NCI-H2196 (cell line): ENCODE measurements at regions not wholly inside any gene's neighbourhood (a gene's known extent, or its start where the extent isn't known, plus 50 kb on each side); places are given as distances from the start of the nearest gene placed in this dataset.

Source experiments
- DNase-seq: peaks from one replicate; lab custom pipeline; 2025; ENCODE audit not compliant: unreplicated experiment; lab: John Stamatoyannopoulos, UW

GRCh38 chr1:220366269-220366668, 94.0 kb upstream of the RAB3GAP2 start:
- no peak for DNase-seq

GRCh38 chr1:220363196-220363837, 91.1 kb upstream of the RAB3GAP2 start:
- DNase-seq = no peak

- no peak for DNase-seq
Measured at GRCh38 chr1:220356981-220357850, 85.0 kb upstream of the RAB3GAP2 start.

DNA sequence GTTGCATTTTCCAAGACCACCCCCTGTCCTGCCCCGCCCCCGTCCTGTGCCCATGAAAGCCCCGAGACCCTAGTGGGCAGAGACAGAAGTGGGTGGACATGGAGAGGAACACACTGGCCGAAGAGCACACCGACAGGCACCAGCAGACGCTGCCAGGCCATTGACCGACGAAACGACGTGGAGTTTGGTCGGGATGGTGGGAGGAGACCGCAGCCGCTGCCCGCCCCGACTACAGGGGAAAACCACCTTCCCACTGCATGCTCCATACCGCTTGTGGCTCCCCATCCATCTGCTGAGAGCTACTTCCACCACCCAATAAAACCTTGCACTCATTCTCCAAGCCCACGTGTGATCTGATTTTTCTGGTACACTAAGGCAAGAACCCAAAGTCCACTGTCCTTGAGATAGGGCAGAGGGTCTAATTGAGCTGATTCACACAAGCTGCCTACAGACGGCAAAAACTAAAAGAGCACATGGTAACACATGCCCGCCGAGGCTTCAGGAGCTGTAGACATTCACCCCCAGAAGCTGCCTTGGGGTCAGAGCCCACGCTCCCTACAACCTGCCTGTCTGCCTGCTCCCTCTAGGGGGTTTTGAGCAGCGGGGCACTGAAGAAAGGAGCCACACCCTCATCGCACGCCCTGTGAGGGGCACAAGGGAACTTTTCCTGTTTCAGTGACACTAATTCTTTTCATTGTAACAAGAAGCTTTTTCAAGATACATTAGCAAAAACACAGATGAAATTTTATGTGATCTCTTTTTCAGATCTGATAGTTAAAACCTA, 81.2 kb upstream of the RAB3GAP2 start:
- DNase-seq = no peak

- no peak for DNase-seq
Measured at GRCh38 chr1:220348211-220348610, 76.0 kb upstream of the RAB3GAP2 start.

DNA sequence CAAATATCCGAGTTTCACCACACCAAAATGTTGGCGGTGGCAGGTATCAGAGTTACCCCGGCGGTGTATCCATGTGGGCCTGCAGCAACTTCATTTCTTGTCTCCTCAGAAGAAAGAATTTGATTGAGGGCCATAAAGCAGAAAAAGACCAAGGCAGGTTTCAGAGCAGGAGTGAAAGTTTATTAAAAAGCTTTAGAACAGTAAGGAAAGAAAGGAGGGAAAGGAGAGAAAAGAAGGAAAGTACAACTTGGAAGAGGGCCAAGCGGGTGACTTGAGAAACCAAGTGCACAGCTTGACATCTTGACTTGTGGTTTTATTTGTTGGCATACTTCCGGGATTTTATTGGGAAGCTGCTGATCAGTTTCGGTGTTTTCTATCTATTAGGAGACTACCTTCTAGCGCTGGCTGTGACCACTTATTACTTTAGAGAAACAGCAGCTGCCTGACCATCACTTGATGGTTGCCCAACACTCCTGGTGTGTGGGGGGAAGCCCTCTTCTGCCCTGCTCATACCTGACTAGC, 75.5 kb upstream of the RAB3GAP2 start:
- DNase-seq = no peak

DNA sequence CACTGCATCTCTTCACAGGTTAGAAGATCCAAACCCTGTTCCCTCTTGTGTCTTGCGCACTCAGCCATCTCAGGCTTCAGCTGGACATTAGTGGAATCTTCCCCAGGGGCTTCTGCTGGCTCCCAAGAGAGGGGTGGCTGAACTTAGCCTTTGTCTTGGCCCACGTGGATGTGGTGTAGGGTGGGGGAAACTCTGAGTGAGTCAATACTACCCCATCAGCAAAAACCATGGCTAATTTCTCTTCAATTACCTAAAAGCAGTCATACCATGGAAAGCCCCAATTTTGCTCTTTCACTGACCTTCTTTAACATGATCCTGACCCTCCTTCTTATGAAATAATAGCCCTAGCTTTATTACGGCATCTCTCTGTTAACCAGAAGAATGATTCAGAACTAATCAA, 72.5 kb upstream of the RAB3GAP2 start:
- no peak for DNase-seq

DNA sequence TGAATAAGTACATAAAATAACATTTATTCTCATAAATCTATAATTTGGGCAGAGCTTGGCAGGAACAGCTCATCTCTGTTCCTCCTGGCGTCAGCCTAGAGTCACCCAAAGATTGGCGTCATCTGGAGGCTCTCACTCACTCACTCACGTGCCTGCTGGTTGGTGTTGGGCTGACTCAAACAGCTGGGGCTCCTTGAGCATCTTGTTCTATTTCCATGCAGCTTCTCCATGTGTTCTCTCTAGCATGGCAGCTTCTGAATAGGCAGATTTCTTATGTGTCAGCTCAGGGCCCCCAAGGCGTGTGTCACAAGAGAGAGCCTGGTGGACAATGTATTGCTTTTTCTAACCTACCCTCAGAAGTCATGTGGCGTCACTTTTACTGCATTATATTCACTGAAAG, 70.6 kb upstream of the RAB3GAP2 start:
- DNase-seq = no peak

GRCh38 chr1:220341126-220341525, 68.9 kb upstream of the RAB3GAP2 start:
- DNase-seq = no peak

DNA sequence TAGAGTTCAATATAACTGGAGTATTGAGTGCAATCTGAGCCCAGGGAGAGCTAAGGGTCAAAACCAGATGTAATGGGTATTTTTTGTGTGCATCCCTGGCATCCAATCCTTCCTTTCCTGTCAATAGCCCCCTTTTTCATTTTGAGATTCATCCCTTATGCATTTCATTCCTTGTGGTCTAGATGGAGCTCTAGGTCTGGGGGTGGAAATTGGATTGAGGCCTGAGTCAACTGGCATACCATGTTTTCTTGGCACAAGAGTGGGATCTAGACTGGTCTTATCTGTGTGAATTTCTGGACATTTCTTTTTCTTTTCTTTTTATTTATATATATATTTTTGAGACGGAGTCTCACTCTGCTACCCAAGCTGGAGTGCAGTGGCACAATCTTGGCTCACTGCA, 67.3 kb upstream of the RAB3GAP2 start:
- DNase-seq = no peak

GRCh38 chr1:220338759-220339158, 66.5 kb upstream of the RAB3GAP2 start:
- DNase-seq = no peak

DNA sequence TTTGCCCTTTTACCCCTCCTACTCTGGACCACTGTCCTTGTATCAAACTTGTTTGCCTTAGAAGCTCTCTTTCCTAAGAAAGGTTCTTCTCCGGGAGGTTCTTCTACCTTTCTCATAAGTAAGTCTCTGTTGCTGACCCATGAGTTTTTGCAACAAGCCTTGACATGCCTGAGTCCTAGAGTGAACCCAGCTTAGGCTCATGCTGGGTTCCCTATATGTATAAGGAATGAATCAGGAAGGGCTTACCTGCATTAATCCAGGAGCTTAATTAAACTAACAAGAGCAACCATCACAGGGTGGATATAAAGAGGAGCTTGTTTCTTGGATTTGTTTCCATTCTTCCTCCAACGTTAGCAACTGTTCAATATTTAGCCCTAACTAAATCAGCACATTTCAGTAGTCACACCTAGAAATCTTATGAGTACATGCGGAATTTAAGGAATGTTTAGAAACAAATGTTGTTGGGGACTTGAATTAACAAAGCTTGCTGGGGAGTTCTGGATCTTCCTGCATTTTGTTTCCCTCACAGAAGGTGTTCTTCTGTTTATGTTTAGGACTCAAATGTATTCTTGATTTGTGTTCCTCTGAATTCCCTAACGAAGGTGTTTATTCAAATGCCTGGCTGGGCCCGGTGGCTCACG, 64.3 kb upstream of the RAB3GAP2 start:
- no peak for DNase-seq

DNA sequence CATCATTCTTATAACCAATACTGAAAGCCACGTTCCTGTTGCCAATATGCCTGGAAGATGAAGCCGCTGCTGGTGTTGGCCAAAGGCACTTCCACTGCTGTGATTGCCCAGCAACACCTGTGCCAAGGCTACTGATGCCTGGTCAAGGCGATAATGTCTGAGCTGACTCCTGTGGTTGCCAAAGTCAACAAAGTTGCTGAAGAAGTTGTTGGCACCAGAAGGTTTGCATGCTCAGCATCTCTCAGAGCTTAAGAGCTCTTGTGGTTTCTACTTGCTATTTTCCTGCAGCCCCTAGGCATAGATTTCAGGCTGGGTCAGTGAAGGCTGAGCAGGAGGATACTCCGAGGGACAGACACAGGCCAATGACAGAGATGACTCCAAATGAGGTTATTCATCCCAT, 63.4 kb upstream of the RAB3GAP2 start:
- DNase-seq = peak; percentile 93

GRCh38 chr1:220331318-220331717, 59.1 kb upstream of the RAB3GAP2 start:
- no peak for DNase-seq

DNA sequence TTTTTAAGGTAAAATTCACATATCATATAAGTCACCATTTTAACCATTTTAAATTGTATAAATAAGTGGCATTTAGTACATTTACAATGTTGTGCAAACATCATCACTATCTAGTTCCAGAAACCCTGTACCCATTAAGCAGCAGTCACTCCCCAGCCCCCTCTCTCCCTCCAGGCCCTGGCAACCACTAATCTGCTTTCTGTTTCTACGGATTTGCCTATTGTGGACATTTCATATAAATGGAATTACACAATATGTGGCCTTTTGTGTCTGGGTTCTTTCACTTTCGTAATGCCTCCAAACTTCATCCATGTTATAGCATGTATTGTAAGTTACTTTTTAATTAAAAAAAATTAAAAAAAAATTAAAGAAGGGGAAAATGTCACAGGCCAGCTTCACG, 58.0 kb upstream of the RAB3GAP2 start:
- DNase-seq = no peak

GRCh38 chr1:220327106-220327505, 54.9 kb upstream of the RAB3GAP2 start:
- no peak for DNase-seq

- DNase-seq = no peak
Measured at GRCh38 chr1:220326578-220326977, 54.3 kb upstream of the RAB3GAP2 start.

DNA sequence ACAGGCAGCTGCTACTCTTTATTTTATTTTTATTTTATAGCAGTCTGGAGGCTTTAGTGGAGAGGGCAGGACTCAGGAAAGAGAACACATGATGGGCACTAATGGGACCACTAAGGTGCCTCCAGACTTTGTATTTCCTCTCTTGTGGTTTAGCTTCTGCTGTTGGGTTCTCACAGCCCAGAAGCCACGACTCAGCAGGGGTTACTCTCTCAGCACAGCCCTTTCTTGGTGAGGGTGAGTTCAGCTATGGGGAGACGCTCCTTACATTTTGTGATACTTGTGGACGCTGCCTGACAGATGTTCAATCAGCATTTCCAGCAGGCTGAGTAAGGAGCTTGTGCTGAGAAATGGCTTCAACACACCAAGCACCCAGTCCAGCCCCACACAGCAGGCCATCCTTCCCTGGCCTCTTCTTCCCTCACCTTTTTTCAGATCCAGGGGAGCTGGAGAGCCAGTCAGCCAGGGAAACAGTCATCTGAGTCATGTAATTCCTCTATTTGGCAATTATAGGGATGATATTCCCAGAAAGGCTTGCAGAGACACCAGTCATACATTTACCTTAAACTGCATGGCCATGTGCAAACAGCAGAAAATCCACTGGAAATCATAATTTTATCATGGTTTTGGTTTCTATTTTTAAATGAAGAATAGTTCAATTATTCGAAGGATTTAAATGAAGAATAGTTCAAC, 53.2 kb upstream of the RAB3GAP2 start:
- DNase-seq = no peak

DNA sequence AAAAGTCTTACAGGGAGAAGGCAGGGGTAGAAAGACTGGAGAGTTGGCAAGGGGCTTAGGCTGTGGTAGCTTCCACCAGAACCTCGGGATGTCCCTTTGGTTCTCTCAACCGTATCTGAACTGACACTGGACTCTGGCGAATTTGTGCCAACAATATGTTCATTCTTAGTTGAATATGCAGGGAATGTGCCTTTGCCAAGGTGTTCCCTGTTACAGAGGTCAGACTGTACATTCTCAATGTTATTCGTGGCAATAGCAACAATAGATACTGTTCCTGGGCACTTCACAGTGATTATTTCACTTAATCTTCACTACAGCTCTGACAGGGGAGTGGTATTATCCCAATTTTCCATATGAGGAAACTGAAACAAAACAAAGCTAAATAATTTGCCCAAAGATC, 51.5 kb upstream of the RAB3GAP2 start:
- DNase-seq = no peak

- DNase-seq = no peak
Measured at GRCh38 chr1:220322570-220322969, 50.3 kb upstream of the RAB3GAP2 start.
